ENCODE measurements at regions not wholly inside any gene's neighbourhood (a gene's known extent, or its start where the extent isn't known, plus 50 kb on each side); places are given as distances from the start of the nearest gene placed in this dataset.
"Not testable (repeated sequence)": the region's sequence is repeated elsewhere in the genome, so short reads cannot be mapped to it uniquely, and the experiment has no call there.

DNA sequence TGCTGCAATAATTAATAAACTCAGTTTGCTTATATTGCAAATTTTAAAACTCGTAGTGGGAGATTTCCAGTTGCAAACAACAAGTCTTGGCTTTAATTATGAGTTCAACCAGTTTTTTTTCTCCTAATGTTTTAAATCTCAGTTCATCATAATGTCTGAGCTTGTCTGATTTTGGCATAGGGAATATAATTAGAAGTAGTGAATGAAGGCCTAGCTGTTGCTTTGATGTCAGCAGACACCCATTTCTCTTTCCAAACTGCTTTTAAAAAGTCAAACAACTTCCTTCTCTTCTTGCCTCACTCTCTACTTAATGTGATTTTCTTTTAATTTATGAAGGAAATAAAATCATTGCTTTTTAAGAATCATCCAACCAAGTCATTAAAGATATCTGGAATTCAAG is 1462.1 kb downstream of the DPP10 start:
- peaks cover 7 to 10% of the 10 kb centered on the region in 2 donors for H3K9me3 Mint-ChIP-seq
- no peak for ATAC-seq (replicated peaks)
- no peaks in the 10 kb centered on the region for H3K27me3 Mint-ChIP-seq
- H3K4me1 Mint-ChIP-seq = no peaks in the 10 kb centered on the region
- DNase-seq = no peak
- no peaks in the 10 kb centered on the region for H3K36me3 Mint-ChIP-seq
- H3K27ac Mint-ChIP-seq = no peak overlapping the region
- no peak overlapping the region for H3K4me3 Mint-ChIP-seq

DNA sequence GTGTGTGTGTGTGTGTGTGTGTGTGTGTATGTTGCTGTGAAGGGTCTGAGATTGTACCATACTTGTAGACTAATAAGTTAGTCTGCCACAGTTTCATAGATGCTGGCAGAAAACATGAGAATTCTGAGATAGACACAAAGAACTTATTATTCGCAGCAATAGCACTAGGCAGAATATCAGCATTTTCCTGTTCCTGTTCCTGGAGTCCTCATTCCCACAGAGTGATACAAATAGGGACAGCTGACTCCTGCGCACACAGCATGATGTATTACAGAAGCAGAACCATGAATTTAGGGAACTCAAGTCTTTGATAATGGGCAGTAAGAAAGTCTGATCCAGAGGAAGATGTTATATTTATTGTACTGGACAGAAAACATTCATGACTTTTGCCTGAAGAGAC is 1466.3 kb downstream of the DPP10 start:
- no peak for DNase-seq
- Mint-ChIP-seq H3K36me3 (no peaks in the 10 kb centered on the region), H3K27me3 (no peaks in the 10 kb centered on the region), H3K4me1 (no peaks in the 10 kb centered on the region), H3K27ac (no peak overlapping the region), H3K9me3 (peaks cover 4 to 5% of the 10 kb centered on the region in 2 donors), H3K4me3 (no peak overlapping the region)
- no peak for ATAC-seq (replicated peaks)

GRCh38 chr2:115910270-115910669 is 1467.8 kb downstream of the DPP10 start:
- ATAC-seq (replicated peaks) (no peak), DNase-seq (no peak)
- H3K4me3 Mint-ChIP-seq = no peak overlapping the region
- H3K27me3 Mint-ChIP-seq = no peaks in the 10 kb centered on the region
- H3K9me3 Mint-ChIP-seq = peaks cover 0 to 2% of the 10 kb centered on the region in 2 donors
- H3K27ac Mint-ChIP-seq = no peak overlapping the region
- H3K36me3 Mint-ChIP-seq = no peaks in the 10 kb centered on the region
- no peaks in the 10 kb centered on the region for H3K4me1 Mint-ChIP-seq

DNA sequence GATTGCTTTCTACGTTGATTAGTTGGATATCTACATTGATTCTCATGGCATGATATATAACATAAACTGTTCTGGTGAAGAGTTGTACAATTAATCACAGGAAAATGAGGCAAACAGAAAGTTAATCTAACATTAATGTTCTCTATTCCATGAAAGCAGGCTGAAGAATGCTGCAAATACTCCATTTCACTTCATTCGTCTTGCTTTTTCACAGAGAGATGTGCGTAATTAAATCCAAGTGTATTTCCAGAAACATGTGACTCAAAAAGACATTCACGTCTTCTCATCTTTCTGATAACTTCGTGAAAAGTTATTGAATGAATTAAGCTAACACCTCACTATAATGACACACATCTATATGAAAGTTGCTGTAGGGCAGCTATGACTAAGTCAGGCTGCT is 1471.5 kb downstream of the DPP10 start:
- Mint-ChIP-seq H3K27me3 (no peaks in the 10 kb centered on the region), H3K4me1 (no peaks in the 10 kb centered on the region), H3K36me3 (no peaks in the 10 kb centered on the region), H3K9me3 (peaks cover 0 to 2% of the 10 kb centered on the region in 2 donors), H3K4me3 (no peak overlapping the region), H3K27ac (no peak overlapping the region)
- ATAC-seq (replicated peaks) (no peak), DNase-seq (no peak)

GRCh38 chr2:115921541-115921940 is 1479.1 kb downstream of the DPP10 start:
- Mint-ChIP-seq H3K4me1 (no peaks in the 10 kb centered on the region), H3K9me3 (peaks cover 15% of the 10 kb centered on the region in 2 donors), H3K27me3 (no peaks in the 10 kb centered on the region), H3K4me3 (no peak overlapping the region), H3K27ac (no peak overlapping the region), H3K36me3 (no peaks in the 10 kb centered on the region)
- ATAC-seq (replicated peaks) (no peak), DNase-seq (no peak)

GRCh38 chr2:115939902-115940301 is 1497.5 kb downstream of the DPP10 start:
- no peaks in the 10 kb centered on the region for H3K36me3 Mint-ChIP-seq
- no peaks in the 10 kb centered on the region for H3K4me1 Mint-ChIP-seq
- no peaks in the 10 kb centered on the region for H3K27me3 Mint-ChIP-seq
- ATAC-seq (replicated peaks) (no peak), DNase-seq (no peak)
- no peak overlapping the region for H3K27ac Mint-ChIP-seq
- H3K4me3 Mint-ChIP-seq = no peak overlapping the region
- peaks cover 0 to 3% of the 10 kb centered on the region in 2 donors for H3K9me3 Mint-ChIP-seq

DNA sequence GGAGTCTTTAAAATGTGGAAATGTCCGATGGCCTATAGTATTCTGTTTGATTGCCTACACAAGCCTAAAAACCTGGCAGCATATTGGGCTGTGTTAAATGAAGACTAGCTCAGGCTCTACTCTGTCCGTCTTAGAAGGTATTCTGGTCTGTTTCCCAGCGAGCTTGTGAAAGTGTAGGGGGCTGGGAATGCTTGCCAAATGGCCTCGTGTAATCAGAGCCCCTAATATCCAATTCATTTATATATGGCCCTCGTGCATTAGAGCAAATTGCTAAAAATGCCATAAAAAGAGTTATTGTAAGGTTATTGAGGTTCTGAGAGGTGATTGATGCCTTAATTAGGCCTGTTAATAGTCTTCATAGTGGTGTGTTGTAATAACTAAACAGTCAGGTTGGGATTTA is 1500.4 kb downstream of the DPP10 start:
- Mint-ChIP-seq H3K4me3 (no peak overlapping the region), H3K27me3 (no peaks in the 10 kb centered on the region), H3K9me3 (peaks cover 0 to 3% of the 10 kb centered on the region in 2 donors), H3K36me3 (no peaks in the 10 kb centered on the region), H3K4me1 (no peaks in the 10 kb centered on the region), H3K27ac (no peak overlapping the region)
- ATAC-seq (replicated peaks) = no peak
- DNase-seq = no peak

DNA sequence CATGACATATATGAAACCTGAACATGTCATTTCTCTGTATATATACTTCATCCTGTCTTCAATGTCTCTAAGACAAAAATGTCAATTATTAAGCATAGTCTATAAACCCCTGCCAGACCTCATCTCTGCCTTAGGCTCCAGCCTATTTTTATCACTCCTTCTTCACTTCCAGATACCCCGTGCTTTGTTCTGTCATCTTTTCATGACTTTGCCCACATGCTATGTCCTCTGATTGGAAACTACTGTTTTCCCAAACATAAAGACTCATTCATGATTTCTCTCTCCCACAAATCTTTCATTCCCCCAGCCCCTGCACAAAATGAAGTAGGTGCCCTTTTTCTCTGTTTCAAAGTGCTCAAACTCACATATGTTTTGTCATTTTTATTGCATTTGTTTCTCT is 1503.9 kb downstream of the DPP10 start:
- DNase-seq (no peak), ATAC-seq (replicated peaks) (no peak)
- no peaks in the 10 kb centered on the region for H3K36me3 Mint-ChIP-seq
- no peak overlapping the region for H3K4me3 Mint-ChIP-seq
- peaks cover 5 to 8% of the 10 kb centered on the region in 2 donors for H3K9me3 Mint-ChIP-seq
- H3K4me1 Mint-ChIP-seq = no peaks in the 10 kb centered on the region
- H3K27ac Mint-ChIP-seq = no peak overlapping the region
- no peaks in the 10 kb centered on the region for H3K27me3 Mint-ChIP-seq

GRCh38 chr2:115946891-115947290 is 1504.5 kb downstream of the DPP10 start:
- ATAC-seq (replicated peaks) (no peak), DNase-seq (no peak)
- Mint-ChIP-seq H3K36me3 (no peaks in the 10 kb centered on the region), H3K4me3 (no peak overlapping the region), H3K27ac (no peak overlapping the region), H3K9me3 (peaks cover 8% of the 10 kb centered on the region in 2 donors), H3K4me1 (no peaks in the 10 kb centered on the region), H3K27me3 (no peaks in the 10 kb centered on the region)

GRCh38 chr2:115976916-115977315 is 1534.5 kb downstream of the DPP10 start:
- no peak for DNase-seq
- no peaks in the 10 kb centered on the region for H3K36me3 Mint-ChIP-seq
- no peaks in the 10 kb centered on the region for H3K4me1 Mint-ChIP-seq
- no peak overlapping the region for H3K27ac Mint-ChIP-seq
- H3K4me3 Mint-ChIP-seq = no peak overlapping the region
- H3K27me3 Mint-ChIP-seq = no peaks in the 10 kb centered on the region
- H3K9me3 Mint-ChIP-seq = peaks cover 17% of the 10 kb centered on the region in 2 donors
- no peak for ATAC-seq (replicated peaks)

GRCh38 chr2:115999039-115999438 is 1556.6 kb downstream of the DPP10 start:
- Mint-ChIP-seq H3K27me3 (no peaks in the 10 kb centered on the region), H3K9me3 (peaks cover 7 to 18% of the 10 kb centered on the region in 2 donors), H3K36me3 (no peaks in the 10 kb centered on the region), H3K4me3 (no peak overlapping the region), H3K4me1 (no peaks in the 10 kb centered on the region), H3K27ac (no peak overlapping the region)
- ATAC-seq (replicated peaks) = no peak
- DNase-seq = no peak

DNA sequence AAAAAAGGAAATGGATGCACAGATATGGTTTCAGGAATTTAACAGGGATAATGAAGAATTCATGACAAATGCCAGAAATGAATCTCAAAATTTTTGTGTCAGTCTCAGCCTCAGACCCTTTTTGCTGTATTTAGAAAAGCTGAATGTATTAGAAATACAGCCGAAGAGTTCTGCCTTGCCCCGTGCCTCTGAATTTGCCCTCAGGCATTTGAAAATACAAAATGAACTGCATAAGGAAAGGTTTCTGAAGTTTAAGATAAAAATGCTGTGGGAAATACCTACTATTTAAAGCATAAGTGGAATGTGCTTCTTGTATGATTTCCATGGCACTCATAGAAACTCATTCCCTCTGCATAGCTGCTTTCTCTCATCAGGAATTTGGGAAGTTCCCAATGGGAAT is 1580.6 kb downstream of the DPP10 start:
- no peaks in the 10 kb centered on the region for H3K36me3 Mint-ChIP-seq
- no peaks in the 10 kb centered on the region for H3K4me1 Mint-ChIP-seq
- DNase-seq (no peak), ATAC-seq (replicated peaks) (no peak)
- no peak overlapping the region for H3K27ac Mint-ChIP-seq
- H3K4me3 Mint-ChIP-seq = no peak overlapping the region
- H3K9me3 Mint-ChIP-seq = peaks cover 0 to 3% of the 10 kb centered on the region in 2 donors
- no peaks in the 10 kb centered on the region for H3K27me3 Mint-ChIP-seq

GRCh38 chr2:116038758-116039157 is 1596.3 kb downstream of the DPP10 start:
- DNase-seq; H3K9me3 Mint-ChIP-seq; H3K4me1 Mint-ChIP-seq; H3K4me3 Mint-ChIP-seq; H3K27ac Mint-ChIP-seq; H3K27me3 Mint-ChIP-seq; ATAC-seq (replicated peaks); H3K36me3 Mint-ChIP-seq: not testable (repeated sequence)

DNA sequence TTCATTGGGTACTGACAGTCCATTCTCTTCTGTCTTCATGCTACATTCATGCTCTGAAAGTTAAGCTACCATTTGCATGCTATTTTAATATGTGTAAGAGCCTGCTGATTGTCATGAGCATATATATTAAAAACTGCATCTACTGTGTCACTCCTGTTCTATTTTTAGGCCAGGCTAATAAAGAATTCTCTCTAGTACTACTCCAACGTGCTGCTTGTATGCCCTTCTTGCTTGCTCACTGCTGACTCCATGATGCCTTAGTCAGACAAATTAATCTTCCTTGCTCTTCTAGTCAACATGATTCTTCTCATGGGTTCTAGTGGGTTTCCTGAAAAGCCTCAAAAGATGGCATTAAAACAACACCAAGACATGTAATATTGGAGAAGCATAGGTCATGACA is 1600.1 kb downstream of the DPP10 start:
- no peaks in the 10 kb centered on the region for H3K4me1 Mint-ChIP-seq
- peaks cover 12 to 13% of the 10 kb centered on the region in 2 donors for H3K9me3 Mint-ChIP-seq
- DNase-seq (no peak), ATAC-seq (replicated peaks) (no peak)
- H3K27me3 Mint-ChIP-seq = no peaks in the 10 kb centered on the region
- H3K27ac Mint-ChIP-seq = no peak overlapping the region
- no peaks in the 10 kb centered on the region for H3K36me3 Mint-ChIP-seq
- no peak overlapping the region for H3K4me3 Mint-ChIP-seq

GRCh38 chr2:116057538-116057937 is 1615.1 kb downstream of the DPP10 start:
- H3K9me3 Mint-ChIP-seq = peaks cover 4 to 6% of the 10 kb centered on the region in 2 donors
- no peaks in the 10 kb centered on the region for H3K27me3 Mint-ChIP-seq
- no peak overlapping the region for H3K4me3 Mint-ChIP-seq
- DNase-seq = no peak
- H3K36me3 Mint-ChIP-seq = no peaks in the 10 kb centered on the region
- H3K4me1 Mint-ChIP-seq = no peaks in the 10 kb centered on the region
- no peak for ATAC-seq (replicated peaks)
- no peak overlapping the region for H3K27ac Mint-ChIP-seq

DNA sequence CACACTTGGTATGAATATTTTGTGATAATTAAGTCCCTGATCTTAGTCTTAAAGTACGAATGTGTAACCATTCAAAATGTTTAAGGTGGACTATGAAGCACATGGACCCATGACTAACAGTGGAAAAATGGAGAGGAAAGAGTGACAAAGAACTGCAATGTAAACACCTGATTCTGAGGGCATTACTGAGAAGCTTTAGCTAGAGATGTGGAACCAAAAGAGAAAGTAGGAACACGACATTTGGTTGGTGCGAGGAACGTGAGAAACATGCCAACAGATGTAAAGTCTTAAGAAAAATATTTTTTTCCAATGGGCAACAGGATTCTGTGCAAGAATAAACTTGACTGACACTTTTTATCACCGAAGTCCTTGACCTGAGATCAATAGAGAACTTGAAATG is 1618.6 kb downstream of the DPP10 start:
- H3K36me3 Mint-ChIP-seq = no peaks in the 10 kb centered on the region
- ATAC-seq (replicated peaks) (no peak), DNase-seq (no peak)
- no peaks in the 10 kb centered on the region for H3K27me3 Mint-ChIP-seq
- H3K9me3 Mint-ChIP-seq = peaks cover 0 to 1% of the 10 kb centered on the region in 2 donors
- H3K4me1 Mint-ChIP-seq = no peaks in the 10 kb centered on the region
- no peak overlapping the region for H3K27ac Mint-ChIP-seq
- no peak overlapping the region for H3K4me3 Mint-ChIP-seq

Measured in stimulated activated naive B cell treated with anti-CD40 and anti-IgM and Interleukin-4, amounts not matched to agents 10 μg/mL and 1 μg/mL and 100 μg/mL, for 72 hours (primary cell).